Type B pancreatic cell (in vitro differentiated cells): ENCODE measurements at regions not wholly inside any gene's neighbourhood (a gene's known extent, or its start where the extent isn't known, plus 50 kb on each side); places are given as distances from the start of the nearest gene placed in this dataset.

Source experiments
- DNase-seq: peaks from one replicate; pipeline ENCODE4 v3.0.0; 2021; ENCODE audit warnings: mixed read lengths; ENCODE audit not compliant: unreplicated experiment; ENCODE audit errors: extremely low spot score
- H3K27ac Mint-ChIP-seq: 2 replicates; pipeline ENCODE4 v1.8.0; 2021; ENCODE audit warnings: mild to moderate bottlenecking, mixed read lengths
- H3K27me3 Mint-ChIP-seq: 2 replicates; pipeline ENCODE4 v1.8.0; 2021; ENCODE audit warnings: mixed read lengths
- H3K36me3 Mint-ChIP-seq: 2 replicates; pipeline ENCODE4 v1.8.0; 2021; ENCODE audit warnings: mixed read lengths
- H3K4me1 Mint-ChIP-seq: one replicate; pipeline ENCODE4 v1.8.0; 2021; ENCODE audit warnings: mixed read lengths; ENCODE audit not compliant: unreplicated experiment
- H3K4me3 Mint-ChIP-seq: 2 replicates; pipeline ENCODE4 v1.8.0; 2021; ENCODE audit warnings: mild to moderate bottlenecking, mixed read lengths
- H3K9me3 Mint-ChIP-seq: 2 replicates; pipeline ENCODE4 v1.8.0; 2021; ENCODE audit warnings: mixed read lengths
- TF ChIP-seq, protein P1 (sequence below): fragments of 200-600 bp; sonication (generic); conservative IDR thresholded peaks from 2 replicates; pipeline ENCODE4 v1.5.0; 2021; ENCODE audit warnings: antibody characterized with exemption, mild to moderate bottlenecking

DNA sequence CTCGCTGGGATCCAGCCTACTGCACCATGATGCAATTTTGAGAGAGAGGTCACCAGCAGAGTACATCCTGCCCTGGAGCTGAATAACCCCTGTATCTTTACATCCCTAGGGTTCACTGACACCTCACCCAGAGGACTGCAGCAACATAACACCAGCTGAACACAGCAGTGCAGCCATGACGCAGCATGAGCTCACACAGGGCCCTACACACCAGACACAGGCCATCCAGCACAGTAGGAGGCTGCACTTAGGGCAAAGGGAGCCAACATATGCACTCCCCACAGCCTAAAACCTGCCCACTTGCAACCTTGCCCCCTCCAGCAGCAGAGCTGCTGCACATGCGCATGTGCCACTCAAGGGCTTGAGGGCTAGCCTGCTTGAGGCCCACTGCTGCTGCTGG is 157.3 kb upstream of the SMARCA2 start:
- H3K36me3 Mint-ChIP-seq: no peaks in the 10 kb centered on the region
- TF ChIP-seq, protein P1, sequence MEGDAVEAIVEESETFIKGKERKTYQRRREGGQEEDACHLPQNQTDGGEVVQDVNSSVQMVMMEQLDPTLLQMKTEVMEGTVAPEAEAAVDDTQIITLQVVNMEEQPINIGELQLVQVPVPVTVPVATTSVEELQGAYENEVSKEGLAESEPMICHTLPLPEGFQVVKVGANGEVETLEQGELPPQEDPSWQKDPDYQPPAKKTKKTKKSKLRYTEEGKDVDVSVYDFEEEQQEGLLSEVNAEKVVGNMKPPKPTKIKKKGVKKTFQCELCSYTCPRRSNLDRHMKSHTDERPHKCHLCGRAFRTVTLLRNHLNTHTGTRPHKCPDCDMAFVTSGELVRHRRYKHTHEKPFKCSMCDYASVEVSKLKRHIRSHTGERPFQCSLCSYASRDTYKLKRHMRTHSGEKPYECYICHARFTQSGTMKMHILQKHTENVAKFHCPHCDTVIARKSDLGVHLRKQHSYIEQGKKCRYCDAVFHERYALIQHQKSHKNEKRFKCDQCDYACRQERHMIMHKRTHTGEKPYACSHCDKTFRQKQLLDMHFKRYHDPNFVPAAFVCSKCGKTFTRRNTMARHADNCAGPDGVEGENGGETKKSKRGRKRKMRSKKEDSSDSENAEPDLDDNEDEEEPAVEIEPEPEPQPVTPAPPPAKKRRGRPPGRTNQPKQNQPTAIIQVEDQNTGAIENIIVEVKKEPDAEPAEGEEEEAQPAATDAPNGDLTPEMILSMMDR: no peak
- no peak overlapping the region for H3K27ac Mint-ChIP-seq
- DNase-seq: no peak
- H3K9me3 Mint-ChIP-seq: peaks cover 13% of the 10 kb centered on the region
- no peak overlapping the region for H3K4me3 Mint-ChIP-seq
- H3K4me1 Mint-ChIP-seq: no peaks in the 10 kb centered on the region
- H3K27me3 Mint-ChIP-seq: peaks cover 6% of the 10 kb centered on the region

DNA sequence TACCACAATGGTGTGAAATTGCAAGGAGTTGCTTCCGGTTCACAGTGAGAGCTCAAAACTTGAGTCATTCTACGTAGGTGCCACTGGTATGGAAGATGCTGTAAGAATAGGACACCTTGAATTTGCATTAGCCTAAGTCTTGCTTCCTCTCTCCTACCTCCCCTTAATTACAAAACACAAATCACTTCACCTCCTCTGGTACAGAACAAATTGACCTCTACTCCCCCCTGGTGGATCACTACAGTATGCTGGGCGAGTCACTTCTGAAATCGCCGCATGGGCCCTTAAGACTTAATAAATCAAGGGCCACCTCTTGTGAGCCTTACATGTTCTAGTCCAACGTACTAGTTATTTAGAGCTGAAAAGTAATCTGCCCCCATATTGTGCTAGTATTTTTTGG is 145.3 kb upstream of the SMARCA2 start:
- TF ChIP-seq, protein P1: peak; percentile 74
- no peak for DNase-seq
- H3K4me3 Mint-ChIP-seq: no peak overlapping the region
- H3K27ac Mint-ChIP-seq: no peak overlapping the region
- H3K4me1 Mint-ChIP-seq: no peaks in the 10 kb centered on the region
- no peaks in the 10 kb centered on the region for H3K9me3 Mint-ChIP-seq
- H3K36me3 Mint-ChIP-seq: no peaks in the 10 kb centered on the region
- H3K27me3 Mint-ChIP-seq: peaks cover 3% of the 10 kb centered on the region

DNA sequence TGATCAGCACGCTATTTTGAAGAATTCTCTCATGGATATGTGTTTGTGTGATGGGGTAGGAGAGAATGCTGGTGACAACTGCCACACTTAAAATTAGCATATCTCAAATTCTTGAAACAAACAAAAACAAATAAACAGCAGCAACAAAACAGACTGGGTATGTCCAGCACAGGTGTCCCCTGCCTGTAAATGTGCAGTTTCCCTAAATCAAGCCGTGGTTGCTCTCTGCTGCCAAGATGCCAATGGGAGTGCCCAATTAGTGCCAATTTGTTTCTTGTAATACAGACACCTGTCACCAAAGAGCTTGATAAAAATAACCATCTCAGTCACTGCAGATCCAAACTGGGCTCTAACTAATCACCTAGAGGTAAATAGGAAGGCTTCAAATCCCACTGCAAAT is 144.2 kb upstream of the SMARCA2 start:
- no peak for DNase-seq
- Mint-ChIP-seq H3K9me3 (no peaks in the 10 kb centered on the region), H3K4me3 (no peak overlapping the region)

DNA sequence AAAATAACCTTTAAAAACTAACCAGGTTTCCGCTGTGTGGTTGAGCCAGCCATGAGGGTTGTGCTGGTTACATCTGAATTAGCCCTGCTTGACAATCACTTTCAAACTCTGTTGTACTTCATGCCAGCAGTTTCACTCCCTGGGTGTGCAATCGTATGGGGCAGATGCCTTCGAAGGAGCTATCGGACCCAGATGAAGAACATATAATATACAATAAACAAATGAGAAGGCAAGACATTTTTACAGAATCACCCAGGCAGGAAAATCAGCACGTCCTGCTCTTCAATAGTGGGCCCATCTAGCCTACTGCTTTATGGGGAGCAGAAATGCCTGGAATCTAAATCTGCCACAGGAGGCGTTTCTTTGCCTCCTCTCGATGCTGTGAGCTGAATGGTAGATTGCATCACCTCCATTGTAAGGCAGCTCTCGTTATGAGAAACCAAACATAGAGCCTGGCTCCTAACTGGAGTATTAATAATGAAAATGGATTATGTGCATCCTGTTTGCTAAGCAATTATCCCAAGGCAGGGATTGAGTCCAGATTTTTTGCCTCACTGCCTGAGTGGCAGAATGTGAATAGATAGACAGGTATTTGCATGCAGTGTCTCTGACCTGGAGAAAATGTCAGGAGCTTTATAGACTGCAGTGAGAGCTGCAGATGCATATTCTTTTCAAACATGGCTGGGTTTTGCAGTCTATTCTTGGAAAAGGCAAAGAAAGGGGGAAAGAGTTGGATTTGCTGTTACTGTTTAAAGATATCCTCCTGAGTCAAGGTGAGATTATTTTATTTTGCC is 143.3 kb upstream of the SMARCA2 start:
- Mint-ChIP-seq H3K27ac (no peak overlapping the region), H3K4me3 (no peak overlapping the region), H3K36me3 (no peaks in the 10 kb centered on the region), H3K4me1 (no peaks in the 10 kb centered on the region), H3K9me3 (no peaks in the 10 kb centered on the region), H3K27me3 (peaks cover 3% of the 10 kb centered on the region)
- TF ChIP-seq, protein P1: no peak
- no peak for DNase-seq

More for the DNA sequence above, 144.2 kb upstream of the SMARCA2 start:
- TF ChIP-seq, protein P1: no peak
- Mint-ChIP-seq H3K27me3 (peaks cover 3% of the 10 kb centered on the region), H3K27ac (no peak overlapping the region), H3K4me1 (no peaks in the 10 kb centered on the region), H3K36me3 (no peaks in the 10 kb centered on the region)

DNA sequence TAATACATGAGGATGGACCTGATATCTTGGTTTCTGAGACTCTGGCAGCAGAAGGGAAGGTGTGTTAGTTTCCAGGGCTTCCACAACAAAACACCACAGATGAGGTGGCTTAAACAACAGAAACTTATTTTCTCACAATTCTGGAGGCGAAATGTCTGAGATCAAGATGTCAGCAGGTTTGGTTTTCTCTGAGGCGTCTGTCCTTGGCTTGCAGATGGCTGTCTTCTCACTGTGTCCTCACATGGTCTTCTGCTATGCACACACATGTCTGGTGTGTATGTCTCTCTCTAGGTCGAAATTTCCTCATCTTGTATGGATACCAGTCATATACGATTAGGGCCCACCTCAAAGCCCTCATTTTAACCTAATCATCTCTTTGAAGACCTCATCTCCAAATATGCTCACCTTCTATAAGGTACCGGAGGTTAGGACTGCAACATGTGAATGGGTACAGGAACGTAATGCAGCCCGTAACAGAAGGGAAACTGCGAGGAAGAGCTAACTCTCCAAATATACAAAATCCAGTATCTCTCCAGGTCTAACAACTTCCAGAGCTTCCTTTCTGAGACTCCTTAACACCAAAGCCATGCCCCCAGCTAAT is 139.8 kb upstream of the SMARCA2 start:
- H3K9me3 Mint-ChIP-seq: no peaks in the 10 kb centered on the region
- TF ChIP-seq, protein P1: no peak
- DNase-seq: no peak
- no peaks in the 10 kb centered on the region for H3K4me1 Mint-ChIP-seq
- H3K36me3 Mint-ChIP-seq: no peaks in the 10 kb centered on the region
- no peaks in the 10 kb centered on the region for H3K27me3 Mint-ChIP-seq
- no peak overlapping the region for H3K27ac Mint-ChIP-seq
- H3K4me3 Mint-ChIP-seq: no peak overlapping the region
